ENCODE measurements at regions not wholly inside any gene's neighbourhood (a gene's known extent, or its start where the extent isn't known, plus 50 kb on each side); places are given as distances from the start of the nearest gene placed in this dataset.
"Not testable (repeated sequence)": the region's sequence is repeated elsewhere in the genome, so short reads cannot be mapped to it uniquely, and the experiment has no call there.

GRCh38 chr16:46519063-46519462 is 102.1 kb downstream of the SHCBP1 start:
- DNase-seq (no peak), ATAC-seq (no peak)

GRCh38 chr16:46496701-46497100 is 124.5 kb downstream of the SHCBP1 start:
- ATAC-seq, result no peak
- no peak for DNase-seq

- ATAC-seq, result no peak
- no peak for DNase-seq
Observed at GRCh38 chr16:46482895-46483294, 138.3 kb downstream of the SHCBP1 start.

- ATAC-seq (no peak), DNase-seq (no peak)
Observed at GRCh38 chr16:46466239-46466638, 154.9 kb downstream of the SHCBP1 start.

GRCh38 chr16:46454801-46455200 is 166.4 kb downstream of the SHCBP1 start:
- ATAC-seq, DNase-seq: not testable (repeated sequence)

- no peak for DNase-seq
- no peak for ATAC-seq
Observed at GRCh38 chr16:46428108-46429061, 192.8 kb downstream of the SHCBP1 start.

GRCh38 chr16:46427340-46428107 is 193.7 kb downstream of the SHCBP1 start:
- DNase-seq, result no peak
- ATAC-seq, result no peak

- ATAC-seq (no peak), DNase-seq (no peak)
Observed at GRCh38 chr16:46426336-46426735, 194.8 kb downstream of the SHCBP1 start.

- DNase-seq (no peak), ATAC-seq (no peak)
Observed at GRCh38 chr16:46404028-46404427, 217.2 kb downstream of the SHCBP1 start.

- not testable (repeated sequence) for ATAC-seq, DNase-seq
Observed at GRCh38 chr16:46398559-46398958, 222.6 kb downstream of the SHCBP1 start.

- DNase-seq, ATAC-seq: not testable (repeated sequence)
Observed at GRCh38 chr16:46396883-46397270, 224.3 kb downstream of the SHCBP1 start.

GRCh38 chr16:46396131-46396882 is 224.9 kb downstream of the SHCBP1 start:
- DNase-seq, result not testable (repeated sequence)

GRCh38 chr16:46395391-46395921 is 225.7 kb downstream of the SHCBP1 start:
- not testable (repeated sequence) for ATAC-seq

More at GRCh38 chr16:46396131-46396882, 224.9 kb downstream of the SHCBP1 start:
- ATAC-seq, result not testable (repeated sequence)

GRCh38 chr16:46394963-46395362 is 226.2 kb downstream of the SHCBP1 start:
- not testable (repeated sequence) for ATAC-seq, DNase-seq

More at GRCh38 chr16:46395391-46395921, 225.7 kb downstream of the SHCBP1 start:
- not testable (repeated sequence) for DNase-seq

GRCh38 chr16:46394149-46394548 is 227.0 kb downstream of the SHCBP1 start:
- ATAC-seq, DNase-seq: not testable (repeated sequence)

GRCh38 chr16:46392930-46393722 is 228.1 kb downstream of the SHCBP1 start:
- not testable (repeated sequence) for DNase-seq, ATAC-seq

- DNase-seq, ATAC-seq: not testable (repeated sequence)
Observed at GRCh38 chr16:46390660-46391462, 230.3 kb downstream of the SHCBP1 start.

GRCh38 chr16:46389561-46390041 is 231.6 kb downstream of the SHCBP1 start:
- DNase-seq, result peak; percentile 57
- ATAC-seq, result not testable (repeated sequence)

GRCh38 chr16:46388939-46389491 is 232.2 kb downstream of the SHCBP1 start:
- not testable (repeated sequence) for DNase-seq, ATAC-seq
